HCT116 (cell line): ENCODE measurements at regions not wholly inside any gene's neighbourhood (a gene's known extent, or its start where the extent isn't known, plus 50 kb on each side); places are given as distances from the start of the nearest gene placed in this dataset.

Experiments used
- ATAC-seq: fragments of 200-7000 bp; cut with Tn5 transposase; 2 replicates; pipeline ENCODE4 v1.9.1; 2020; ENCODE audit warnings: mild to moderate bottlenecking, moderate library complexity
- BruUV-seq: library from RNA; stranded (reverse); fragments of 400-500 nt; replicated peaks from 2 replicates; lab custom pipeline; 2021; lab: Mats Ljungman, UMichigan
- CTCF ChIA-PET: fragments of 300-600 bp; sonication (Branson Sonifier 250); formaldehyde crosslinking; loops from one replicate; lab custom pipeline; 2021; ENCODE audit warnings: antibody characterized with exemption; lab: Charles Lee
- POLR2A ChIA-PET: fragments of 300-600, 350-600 bp; sonication (Branson Sonifier 250); formaldehyde crosslinking; loops from one replicate; lab custom pipeline; 2021; ENCODE audit warnings: antibody characterized with exemption; lab: Charles Lee
- RAD21 ChIA-PET, 2 experiments: fragments of 300-600 bp; sonication (Branson Sonifier 250); formaldehyde crosslinking; loops; one replicate each; lab custom pipeline; 2023; ENCODE audit warnings: low total read pairs in 2 of 2; ENCODE audit not compliant: uncharacterized antibody in 2 of 2, unreplicated experiment in 2 of 2, low non-redundant PET in 1 of 2; lab: Charles Lee
- DNase-seq: peaks from one replicate; pipeline ENCODE4 v3.0.0-alpha.2; 2010; ENCODE audit warnings: low read depth, low spot score
- H2AFZ ChIP-seq: fragments of 200-600 bp; shearing (Covaris generic), sonication (generic); 2 replicates; pipeline ENCODE4 v1.6.1; 2017; ENCODE audit warnings: low read depth, mixed run types, mixed read lengths, antibody characterized with exemption, low read length; ENCODE audit not compliant: poor library complexity, severe bottlenecking
- H3K27ac ChIP-seq: 2 replicates; pipeline ENCODE4 v1.5.1; 2012; ENCODE audit warnings: low read depth, low read length
- H3K27me3 ChIP-seq: fragments of 200-600 bp; sonication (generic); 2 replicates; pipeline ENCODE4 v1.6.1; 2016; ENCODE audit warnings: mixed run types, low read length, mixed read lengths; ENCODE audit not compliant: insufficient read depth
- H3K36me3 ChIP-seq, 2 experiments: fragments of 200-500 bp in 1 of 2; fragments of 200-600 bp in 1 of 2; sonication (Bioruptor generic) in 1 of 2; sonication (generic) in 1 of 2; 2 replicates each; pipeline versions ENCODE4 v1.5.1 to v1.6.1; 2014 to 2016; ENCODE audit warnings: low read length in 2 of 2, inconsistent platforms in 1 of 2, mixed read lengths in 1 of 2, mixed run types in 1 of 2; ENCODE audit not compliant: insufficient read depth in 2 of 2, control insufficient read depth in 1 of 2
- H3K4me1 ChIP-seq, 2 experiments: fragments of 200-600 bp in 1 of 2; sonication (generic) in 1 of 2; 2 replicates each; pipeline versions ENCODE4 v1.5.1 to v1.6.1; 2012 to 2017; ENCODE audit warnings: low read length in 2 of 2, inconsistent platforms in 1 of 2, mild to moderate bottlenecking in 1 of 2, mixed read lengths in 1 of 2, mixed run types in 1 of 2, moderate library complexity in 1 of 2; ENCODE audit not compliant: insufficient read depth in 2 of 2, control insufficient read depth in 1 of 2
- H3K4me2 ChIP-seq: fragments of 200-600 bp; sonication (generic); 2 replicates; pipeline ENCODE4 v1.6.1; 2017; ENCODE audit warnings: mixed run types, low read length, mixed read lengths
- H3K4me3 ChIP-seq, 2 experiments: fragments of 200-600 bp in 1 of 2; sonication (generic) in 1 of 2; replicated peaks in 1 of 2; 2 replicates each; pipeline ENCODE4 v1.5.1; 2011 to 2016; ENCODE audit warnings: low read length in 2 of 2, control low read depth in 1 of 2, low read depth in 1 of 2, mild to moderate bottlenecking in 1 of 2, mixed read lengths in 1 of 2, mixed run types in 1 of 2
- H3K79me2 ChIP-seq: fragments of 200-600 bp; sonication (generic); 2 replicates; pipeline ENCODE4 v1.6.1; 2017; ENCODE audit warnings: mild to moderate bottlenecking, mixed run types, low read length, moderate library complexity, mixed read lengths; ENCODE audit not compliant: insufficient read depth
- H3K9ac ChIP-seq: fragments of 200-600 bp; sonication (generic); 2 replicates; pipeline ENCODE4 v1.6.1; 2016; ENCODE audit warnings: low read length, mixed read lengths
- H3K9me2 ChIP-seq: fragments of 200-600 bp; sonication (generic), shearing (Covaris generic); 2 replicates; pipeline ENCODE4 v1.6.1; 2017; ENCODE audit warnings: mixed run types, mild to moderate bottlenecking, moderate library complexity; ENCODE audit not compliant: insufficient read depth
- H3K9me3 ChIP-seq, 2 experiments: fragments of 200-500 bp in 1 of 2; fragments of 200-600 bp in 1 of 2; sonication (Bioruptor generic) in 1 of 2; sonication (generic) in 1 of 2; 2 replicates each; pipeline ENCODE4 v1.6.1; 2014 to 2017; ENCODE audit warnings: low read length in 2 of 2, mixed read lengths in 2 of 2, inconsistent platforms in 1 of 2, low read depth in 1 of 2, mild to moderate bottlenecking in 1 of 2, mixed run types in 1 of 2, moderate library complexity in 1 of 2; ENCODE audit not compliant: control insufficient read depth in 1 of 2, insufficient read depth in 1 of 2
- H4K20me1 ChIP-seq: fragments of 200-600 bp; sonication (generic), shearing (Covaris generic); 2 replicates; pipeline ENCODE4 v1.6.1; 2017; ENCODE audit warnings: mixed run types, mild to moderate bottlenecking, moderate library complexity; ENCODE audit not compliant: insufficient read depth
- CBX3 ChIP-seq: IDR thresholded peaks from 2 replicates; pipeline ENCODE4 v1.6.1; 2012; ENCODE audit warnings: low read depth
- CEBPB ChIP-seq: IDR thresholded peaks from 2 replicates; pipeline ENCODE4 v1.6.1; 2012; ENCODE audit warnings: low read depth
- CTCF ChIP-seq, 3 experiments: fragments of 200-600 bp in 1 of 3; sonication (generic) in 1 of 3; IDR thresholded peaks in 2 of 3; conservative IDR thresholded peaks in 1 of 3; 2 replicates each; pipeline ENCODE4 v1.5.1; 2012 to 2017; ENCODE audit warnings: low read depth in 2 of 3, low read length in 2 of 3, antibody characterized with exemption in 1 of 3, borderline replicate concordance in 1 of 3, control low read depth in 1 of 3, mild to moderate bottlenecking in 1 of 3, mixed read lengths in 1 of 3, mixed run types in 1 of 3, moderate library complexity in 1 of 3; ENCODE audit not compliant: insufficient read depth in 1 of 3
- EGR1 ChIP-seq: IDR thresholded peaks from 2 replicates; pipeline ENCODE4 v1.6.1; 2012; ENCODE audit warnings: low read depth
- ELF1 ChIP-seq: IDR thresholded peaks from 2 replicates; pipeline ENCODE4 v1.6.1; 2012; ENCODE audit warnings: low read depth, borderline replicate concordance
- EZH2 ChIP-seq: fragments of 200-600 bp; sonication (generic); IDR thresholded peaks from 2 replicates; pipeline ENCODE4 v1.6.1; 2017; ENCODE audit warnings: antibody characterized with exemption, mixed run types
- FOSL1 ChIP-seq: IDR thresholded peaks from 2 replicates; pipeline ENCODE4 v1.6.1; 2012; ENCODE audit warnings: low read depth
- JUND ChIP-seq: IDR thresholded peaks from 2 replicates; pipeline ENCODE4 v1.6.1; 2012
- POLR2A ChIP-seq: IDR thresholded peaks from 2 replicates; pipeline ENCODE4 v1.7.0; 2011; ENCODE audit warnings: borderline replicate concordance; ENCODE audit not compliant: insufficient read depth, insufficient read length; ENCODE audit errors: extremely low read depth
- POLR2AphosphoS5 ChIP-seq: IDR thresholded peaks from 2 replicates; pipeline ENCODE4 v1.6.1; 2011; ENCODE audit warnings: mild to moderate bottlenecking, low read depth, low read length, moderate library complexity
- RAD21 ChIP-seq: IDR thresholded peaks from 2 replicates; pipeline ENCODE4 v1.6.1; 2012; ENCODE audit warnings: low read depth, mild to moderate bottlenecking
- REST ChIP-seq: IDR thresholded peaks from 2 replicates; pipeline ENCODE4 v1.6.1; 2012; ENCODE audit warnings: low read depth
- SIN3A ChIP-seq: IDR thresholded peaks from 2 replicates; pipeline ENCODE4 v1.6.1; 2012; ENCODE audit warnings: low read depth
- SP1 ChIP-seq: IDR thresholded peaks from 2 replicates; pipeline ENCODE4 v1.6.1; 2012; ENCODE audit warnings: low read depth
- SRF ChIP-seq: IDR thresholded peaks from 2 replicates; pipeline ENCODE4 v1.6.1; 2012; ENCODE audit warnings: low read depth
- TCF7L2 ChIP-seq: IDR thresholded peaks from 2 replicates; pipeline ENCODE4 v1.7.0; 2011; ENCODE audit warnings: borderline replicate concordance, inconsistent platforms; ENCODE audit not compliant: insufficient read depth, insufficient read length; ENCODE audit errors: extremely low read depth
- ZFX ChIP-seq: fragments of 450-650 bp; IDR thresholded peaks from 2 replicates; pipeline ENCODE4 v1.6.1; 2017
- ZNF274 ChIP-seq: fragments of 200-500 bp; sonication (Bioruptor generic); IDR thresholded peaks from 2 replicates; pipeline ENCODE4 v1.6.1; 2014; ENCODE audit warnings: mild to moderate bottlenecking, low read depth, low read length, inconsistent platforms
- intact Hi-C: fragments of 100-400 bp; cut with micrococcal nuclease; formaldehyde crosslinking; loops from 2 replicates; pipeline ENCODE4 v1.10.0; 2022
- TF ChIP-seq, protein P1 (sequence below): IDR thresholded peaks from 2 replicates; pipeline ENCODE4 v1.6.1; 2011; ENCODE audit warnings: mild to moderate bottlenecking, low read length, moderate library complexity; ENCODE audit not compliant: insufficient replicate concordance; ENCODE audit errors: extremely low read depth
- TF ChIP-seq, protein P2 (sequence below): IDR thresholded peaks from 2 replicates; pipeline ENCODE4 v1.6.1; 2012

GRCh38 chr3:59306436-59306835 lies 256.6 kb upstream of the CFAP20DC start (continued):
- TF ChIP-seq POLR2A: no peak
- TF ChIP-seq SP1: no peak
- no peak for TF ChIP-seq RAD21
- no peak for TF ChIP-seq JUND
- TF ChIP-seq ELF1: no peak
- TF ChIP-seq CEBPB: no peak

GRCh38 chr3:59304296-59304695 lies 254.5 kb upstream of the CFAP20DC start:
- POLR2A ChIA-PET: no interaction called here
- H4K20me1 ChIP-seq: no peaks in the 10 kb centered on the region
- no peak overlapping the region for H3K4me2 ChIP-seq
- no peaks in the 10 kb centered on the region for H3K9me3 ChIP-seq
- ATAC-seq (no peak), DNase-seq (no peak)
- RAD21 ChIA-PET: no interaction called here
- H3K36me3 ChIP-seq: no peaks in the 10 kb centered on the region
- intact Hi-C loops: no loop called here
- no peaks in the 10 kb centered on the region for H3K9me2 ChIP-seq
- H3K9ac ChIP-seq: no peak overlapping the region
- CTCF ChIA-PET: interaction anchor here (1.1 kb wide), 1 partner anchor 9 kb away, joined by 3 read pairs; no protein-coding TSS in a partner anchor
- H2AFZ ChIP-seq: no peak overlapping the region
- H3K27me3 ChIP-seq: peaks cover 4% of the 10 kb centered on the region
- no peaks in the 10 kb centered on the region for H3K4me1 ChIP-seq
- H3K4me3 ChIP-seq: no peak overlapping the region
- H3K79me2 ChIP-seq: no peaks in the 10 kb centered on the region
- H3K27ac ChIP-seq: no peak overlapping the region
- no TSS peak for BruUV-seq
- TF ChIP-seq SP1 (no peak), FOSL1 (no peak), RAD21 (no peak), REST (no peak), ZFX (no peak), CBX3 (no peak), SIN3A (no peak), CTCF (IDR thresholded peaks at IDR 0.05 in 2 of 3, conservative IDR thresholded peaks at IDR 0.05 in 1 of 3; ENCODE audit: borderline replicate concordance in 1 of 3, insufficient read depth in 1 of 3, low read depth in 2 of 3, low read length in 2 of 3) (no peak), POLR2AphosphoS5 (no peak), ELF1 (no peak), ZNF274 (no peak), JUND (no peak), CEBPB (no peak), EZH2 (no peak), EGR1 (no peak), TCF7L2 (no peak), SRF (no peak)
- TF ChIP-seq, protein P1, sequence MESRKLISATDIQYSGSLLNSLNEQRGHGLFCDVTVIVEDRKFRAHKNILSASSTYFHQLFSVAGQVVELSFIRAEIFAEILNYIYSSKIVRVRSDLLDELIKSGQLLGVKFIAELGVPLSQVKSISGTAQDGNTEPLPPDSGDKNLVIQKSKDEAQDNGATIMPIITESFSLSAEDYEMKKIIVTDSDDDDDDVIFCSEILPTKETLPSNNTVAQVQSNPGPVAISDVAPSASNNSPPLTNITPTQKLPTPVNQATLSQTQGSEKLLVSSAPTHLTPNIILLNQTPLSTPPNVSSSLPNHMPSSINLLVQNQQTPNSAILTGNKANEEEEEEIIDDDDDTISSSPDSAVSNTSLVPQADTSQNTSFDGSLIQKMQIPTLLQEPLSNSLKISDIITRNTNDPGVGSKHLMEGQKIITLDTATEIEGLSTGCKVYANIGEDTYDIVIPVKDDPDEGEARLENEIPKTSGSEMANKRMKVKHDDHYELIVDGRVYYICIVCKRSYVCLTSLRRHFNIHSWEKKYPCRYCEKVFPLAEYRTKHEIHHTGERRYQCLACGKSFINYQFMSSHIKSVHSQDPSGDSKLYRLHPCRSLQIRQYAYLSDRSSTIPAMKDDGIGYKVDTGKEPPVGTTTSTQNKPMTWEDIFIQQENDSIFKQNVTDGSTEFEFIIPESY: no peak
- TF ChIP-seq, protein P2, sequence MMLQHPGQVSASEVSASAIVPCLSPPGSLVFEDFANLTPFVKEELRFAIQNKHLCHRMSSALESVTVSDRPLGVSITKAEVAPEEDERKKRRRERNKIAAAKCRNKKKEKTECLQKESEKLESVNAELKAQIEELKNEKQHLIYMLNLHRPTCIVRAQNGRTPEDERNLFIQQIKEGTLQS: no peak
